HCT116 (cell line): ENCODE measurements at regions not wholly inside any gene's neighbourhood (a gene's known extent, or its start where the extent isn't known, plus 50 kb on each side); places are given as distances from the start of the nearest gene placed in this dataset.

ENCODE experiments used
- CBX3 ChIP-seq: IDR thresholded peaks from 2 replicates; pipeline ENCODE4 v1.6.1; 2012; ENCODE audit warnings: low read depth
- CEBPB ChIP-seq: IDR thresholded peaks from 2 replicates; pipeline ENCODE4 v1.6.1; 2012; ENCODE audit warnings: low read depth
- EGR1 ChIP-seq: IDR thresholded peaks from 2 replicates; pipeline ENCODE4 v1.6.1; 2012; ENCODE audit warnings: low read depth
- EZH2 ChIP-seq: fragments of 200-600 bp; sonication (generic); IDR thresholded peaks from 2 replicates; pipeline ENCODE4 v1.6.1; 2017; ENCODE audit warnings: antibody characterized with exemption, mixed run types
- POLR2A ChIP-seq: IDR thresholded peaks from 2 replicates; pipeline ENCODE4 v1.7.0; 2011; ENCODE audit warnings: borderline replicate concordance; ENCODE audit not compliant: insufficient read depth, insufficient read length; ENCODE audit errors: extremely low read depth
- SIN3A ChIP-seq: IDR thresholded peaks from 2 replicates; pipeline ENCODE4 v1.6.1; 2012; ENCODE audit warnings: low read depth
- SRF ChIP-seq: IDR thresholded peaks from 2 replicates; pipeline ENCODE4 v1.6.1; 2012; ENCODE audit warnings: low read depth
- TF ChIP-seq, protein P1 (sequence below), 3 experiments: fragments of 200-600 bp in 1 of 3; sonication (generic) in 1 of 3; IDR thresholded peaks in 2 of 3; conservative IDR thresholded peaks in 1 of 3; 2 replicates each; pipeline ENCODE4 v1.5.1; 2012 to 2017; ENCODE audit warnings: low read depth in 2 of 3, low read length in 2 of 3, antibody characterized with exemption in 1 of 3, borderline replicate concordance in 1 of 3, control low read depth in 1 of 3, mild to moderate bottlenecking in 1 of 3, mixed read lengths in 1 of 3, mixed run types in 1 of 3, moderate library complexity in 1 of 3; ENCODE audit not compliant: insufficient read depth in 1 of 3
- TF ChIP-seq, protein P2 (sequence below): IDR thresholded peaks from 2 replicates; pipeline ENCODE4 v1.6.1; 2012

DNA sequence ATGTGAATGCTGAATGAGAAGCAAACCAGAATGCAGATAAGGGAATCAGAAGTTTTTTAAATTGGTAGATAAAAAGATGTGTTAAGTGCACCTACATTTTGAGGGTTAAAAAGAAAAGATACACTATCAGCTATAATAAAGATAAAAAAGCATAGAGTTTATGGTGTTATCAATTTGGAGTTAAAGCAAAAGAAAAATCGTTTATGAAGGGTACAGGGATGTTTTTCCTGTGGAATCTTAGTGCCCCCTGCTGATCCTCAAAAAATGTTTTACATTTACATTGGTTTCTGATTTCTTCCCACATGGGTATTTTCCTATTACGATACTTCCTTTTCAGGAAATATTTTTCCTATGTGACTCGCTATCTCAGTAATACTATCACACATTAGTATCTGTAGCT lies 293.5 kb downstream of the MRPL39 start:
- TF ChIP-seq POLR2A (no peak), EZH2 (no peak), EGR1 (no peak), CEBPB (no peak), CBX3 (no peak), SRF (no peak), SIN3A (no peak)
- TF ChIP-seq, protein P1, sequence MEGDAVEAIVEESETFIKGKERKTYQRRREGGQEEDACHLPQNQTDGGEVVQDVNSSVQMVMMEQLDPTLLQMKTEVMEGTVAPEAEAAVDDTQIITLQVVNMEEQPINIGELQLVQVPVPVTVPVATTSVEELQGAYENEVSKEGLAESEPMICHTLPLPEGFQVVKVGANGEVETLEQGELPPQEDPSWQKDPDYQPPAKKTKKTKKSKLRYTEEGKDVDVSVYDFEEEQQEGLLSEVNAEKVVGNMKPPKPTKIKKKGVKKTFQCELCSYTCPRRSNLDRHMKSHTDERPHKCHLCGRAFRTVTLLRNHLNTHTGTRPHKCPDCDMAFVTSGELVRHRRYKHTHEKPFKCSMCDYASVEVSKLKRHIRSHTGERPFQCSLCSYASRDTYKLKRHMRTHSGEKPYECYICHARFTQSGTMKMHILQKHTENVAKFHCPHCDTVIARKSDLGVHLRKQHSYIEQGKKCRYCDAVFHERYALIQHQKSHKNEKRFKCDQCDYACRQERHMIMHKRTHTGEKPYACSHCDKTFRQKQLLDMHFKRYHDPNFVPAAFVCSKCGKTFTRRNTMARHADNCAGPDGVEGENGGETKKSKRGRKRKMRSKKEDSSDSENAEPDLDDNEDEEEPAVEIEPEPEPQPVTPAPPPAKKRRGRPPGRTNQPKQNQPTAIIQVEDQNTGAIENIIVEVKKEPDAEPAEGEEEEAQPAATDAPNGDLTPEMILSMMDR (IDR thresholded peaks at IDR 0.05 in 2 of 3, conservative IDR thresholded peaks at IDR 0.05 in 1 of 3; ENCODE audit: borderline replicate concordance in 1 of 3, insufficient read depth in 1 of 3, low read depth in 2 of 3, low read length in 2 of 3), result no peak
- TF ChIP-seq, protein P2, sequence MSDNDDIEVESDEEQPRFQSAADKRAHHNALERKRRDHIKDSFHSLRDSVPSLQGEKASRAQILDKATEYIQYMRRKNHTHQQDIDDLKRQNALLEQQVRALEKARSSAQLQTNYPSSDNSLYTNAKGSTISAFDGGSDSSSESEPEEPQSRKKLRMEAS, result no peak
